C4-2B (cell line): ENCODE measurements at regions not wholly inside any gene's neighbourhood (a gene's known extent, or its start where the extent isn't known, plus 50 kb on each side); places are given as distances from the start of the nearest gene placed in this dataset.

Source experiments
- ZFX ChIP-seq: fragments of 450-650 bp; IDR thresholded peaks from 2 replicates; pipeline ENCODE4 v1.6.1; 2017
- TF ChIP-seq, protein P1 (sequence below): fragments of 450-650 bp; conservative IDR thresholded peaks from 2 replicates; pipeline ENCODE4 v1.5.1; 2017; ENCODE audit warnings: mild to moderate bottlenecking

GRCh38 chrX:39499996-39500395 is 597.8 kb downstream of the BCOR start:
- TF ChIP-seq, protein P1, sequence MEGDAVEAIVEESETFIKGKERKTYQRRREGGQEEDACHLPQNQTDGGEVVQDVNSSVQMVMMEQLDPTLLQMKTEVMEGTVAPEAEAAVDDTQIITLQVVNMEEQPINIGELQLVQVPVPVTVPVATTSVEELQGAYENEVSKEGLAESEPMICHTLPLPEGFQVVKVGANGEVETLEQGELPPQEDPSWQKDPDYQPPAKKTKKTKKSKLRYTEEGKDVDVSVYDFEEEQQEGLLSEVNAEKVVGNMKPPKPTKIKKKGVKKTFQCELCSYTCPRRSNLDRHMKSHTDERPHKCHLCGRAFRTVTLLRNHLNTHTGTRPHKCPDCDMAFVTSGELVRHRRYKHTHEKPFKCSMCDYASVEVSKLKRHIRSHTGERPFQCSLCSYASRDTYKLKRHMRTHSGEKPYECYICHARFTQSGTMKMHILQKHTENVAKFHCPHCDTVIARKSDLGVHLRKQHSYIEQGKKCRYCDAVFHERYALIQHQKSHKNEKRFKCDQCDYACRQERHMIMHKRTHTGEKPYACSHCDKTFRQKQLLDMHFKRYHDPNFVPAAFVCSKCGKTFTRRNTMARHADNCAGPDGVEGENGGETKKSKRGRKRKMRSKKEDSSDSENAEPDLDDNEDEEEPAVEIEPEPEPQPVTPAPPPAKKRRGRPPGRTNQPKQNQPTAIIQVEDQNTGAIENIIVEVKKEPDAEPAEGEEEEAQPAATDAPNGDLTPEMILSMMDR, result no peak
- TF ChIP-seq ZFX, result no peak
